ENCODE measurements at regions not wholly inside any gene's neighbourhood (a gene's known extent, or its start where the extent isn't known, plus 50 kb on each side); places are given as distances from the start of the nearest gene placed in this dataset.

GRCh38 chr1:25099343-25099951 is 132.9 kb downstream of the SYF2 start:
- TF ChIP-seq, protein P1, sequence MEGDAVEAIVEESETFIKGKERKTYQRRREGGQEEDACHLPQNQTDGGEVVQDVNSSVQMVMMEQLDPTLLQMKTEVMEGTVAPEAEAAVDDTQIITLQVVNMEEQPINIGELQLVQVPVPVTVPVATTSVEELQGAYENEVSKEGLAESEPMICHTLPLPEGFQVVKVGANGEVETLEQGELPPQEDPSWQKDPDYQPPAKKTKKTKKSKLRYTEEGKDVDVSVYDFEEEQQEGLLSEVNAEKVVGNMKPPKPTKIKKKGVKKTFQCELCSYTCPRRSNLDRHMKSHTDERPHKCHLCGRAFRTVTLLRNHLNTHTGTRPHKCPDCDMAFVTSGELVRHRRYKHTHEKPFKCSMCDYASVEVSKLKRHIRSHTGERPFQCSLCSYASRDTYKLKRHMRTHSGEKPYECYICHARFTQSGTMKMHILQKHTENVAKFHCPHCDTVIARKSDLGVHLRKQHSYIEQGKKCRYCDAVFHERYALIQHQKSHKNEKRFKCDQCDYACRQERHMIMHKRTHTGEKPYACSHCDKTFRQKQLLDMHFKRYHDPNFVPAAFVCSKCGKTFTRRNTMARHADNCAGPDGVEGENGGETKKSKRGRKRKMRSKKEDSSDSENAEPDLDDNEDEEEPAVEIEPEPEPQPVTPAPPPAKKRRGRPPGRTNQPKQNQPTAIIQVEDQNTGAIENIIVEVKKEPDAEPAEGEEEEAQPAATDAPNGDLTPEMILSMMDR (IDR thresholded peaks at IDR 0.05; ENCODE audit: low read depth, low read length, missing control alignments), result no peak
- no peak for DNase-seq (ENCODE audit: extremely low read depth, low read depth)
- no peak overlapping the region for H3K4me3 ChIP-seq (replicated peaks; ENCODE audit: low read depth, low read length)

GRCh38 chr1:25098717-25099116 is 133.6 kb downstream of the SYF2 start:
- DNase-seq (ENCODE audit: extremely low read depth, low read depth), result no peak
- no peak overlapping the region for H3K4me3 ChIP-seq (replicated peaks; ENCODE audit: low read depth, low read length)
- TF ChIP-seq, protein P1 (IDR thresholded peaks at IDR 0.05; ENCODE audit: low read depth, low read length, missing control alignments), result no peak

- DNase-seq (ENCODE audit: extremely low read depth, low read depth), result no peak
- TF ChIP-seq, protein P1 (IDR thresholded peaks at IDR 0.05; ENCODE audit: low read depth, low read length, missing control alignments), result no peak
- H3K4me3 ChIP-seq (replicated peaks; ENCODE audit: low read depth, low read length), result no peak overlapping the region
Measured at GRCh38 chr1:25096307-25097150, 135.8 kb downstream of the SYF2 start.

DNA sequence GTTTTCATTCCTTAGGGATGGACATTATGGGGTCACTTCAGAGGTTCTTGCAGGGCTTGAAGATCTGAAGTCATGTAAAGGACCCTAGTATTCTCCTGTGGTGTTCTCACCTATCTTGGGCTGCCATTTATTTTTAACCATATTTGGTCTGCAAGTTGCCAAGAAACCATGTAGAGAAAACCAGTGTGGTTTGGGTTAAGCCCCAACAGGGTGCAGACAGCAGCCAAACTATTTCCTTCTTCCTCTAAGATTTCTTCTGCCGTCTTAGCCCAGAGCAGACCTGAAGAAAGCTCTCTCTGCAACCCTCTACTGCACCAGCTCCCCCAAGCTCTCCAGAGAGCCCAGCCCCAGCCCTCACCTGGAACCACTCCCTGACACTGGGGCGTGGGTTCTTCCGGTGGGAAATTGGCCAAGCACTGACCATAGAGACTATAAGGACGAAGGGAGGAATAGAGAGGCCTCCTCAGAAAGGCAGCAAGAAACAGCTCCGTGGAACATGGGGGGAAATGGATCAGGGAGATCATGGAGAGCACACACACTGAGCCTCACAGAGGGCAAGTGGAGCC is 136.6 kb downstream of the SYF2 start:
- TF ChIP-seq, protein P1 (IDR thresholded peaks at IDR 0.05; ENCODE audit: low read depth, low read length, missing control alignments), result no peak
- DNase-seq (ENCODE audit: extremely low read depth, low read depth), result no peak
- no peak overlapping the region for H3K4me3 ChIP-seq (replicated peaks; ENCODE audit: low read depth, low read length)

DNA sequence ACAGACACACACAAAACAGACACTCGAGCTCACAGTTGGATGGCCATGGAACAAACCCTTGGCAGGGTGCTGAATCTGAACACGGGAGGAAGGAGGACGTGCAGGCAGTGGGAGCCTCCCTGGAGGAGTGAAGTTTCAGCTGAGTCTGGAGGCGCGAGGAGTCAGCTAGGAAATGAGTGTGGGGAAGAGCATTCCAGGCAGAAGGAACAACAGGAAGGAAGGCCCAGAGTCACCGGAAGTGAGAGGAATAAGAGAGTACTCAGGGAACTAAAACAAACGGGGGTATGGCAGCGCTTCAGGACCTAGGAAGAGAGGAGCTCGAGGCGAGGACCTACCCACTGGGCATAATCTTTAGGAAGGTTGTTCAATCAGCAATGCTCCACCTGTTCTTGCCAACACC is 137.3 kb downstream of the SYF2 start:
- H3K4me3 ChIP-seq (replicated peaks; ENCODE audit: low read depth, low read length), result no peak overlapping the region
- TF ChIP-seq, protein P1 (IDR thresholded peaks at IDR 0.05; ENCODE audit: low read depth, low read length, missing control alignments), result no peak
- DNase-seq (ENCODE audit: extremely low read depth, low read depth), result no peak

DNA sequence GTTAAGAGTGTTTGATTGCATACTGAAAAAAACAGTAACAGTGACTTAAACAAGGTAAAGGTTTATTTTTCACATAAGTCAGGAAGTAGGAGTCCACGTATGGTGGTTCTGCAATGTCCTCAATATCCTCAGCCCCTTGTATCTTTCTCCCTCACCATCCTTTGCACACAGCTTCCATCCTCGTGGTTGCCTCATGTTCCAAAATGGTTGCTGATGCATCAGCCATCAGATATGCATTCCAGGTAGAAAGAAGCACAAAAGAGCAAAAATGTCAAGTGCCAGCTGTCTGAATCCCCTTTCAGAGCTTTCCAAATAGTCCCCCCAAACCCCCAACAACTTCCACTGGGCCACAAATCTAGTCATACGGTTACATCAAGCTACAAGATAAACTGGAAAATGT is 138.1 kb downstream of the SYF2 start:
- TF ChIP-seq, protein P1 (IDR thresholded peaks at IDR 0.05; ENCODE audit: low read depth, low read length, missing control alignments), result no peak
- no peak for DNase-seq (ENCODE audit: extremely low read depth, low read depth)

More for the DNA sequence above, 138.1 kb downstream of the SYF2 start:
- H3K4me3 ChIP-seq (replicated peaks; ENCODE audit: low read depth, low read length), result no peak overlapping the region
